ENCODE measurements at regions not wholly inside any gene's neighbourhood (a gene's known extent, or its start where the extent isn't known, plus 50 kb on each side); places are given as distances from the start of the nearest gene placed in this dataset.

GRCh38 chr2:22217881-22218280 lies 1094.1 kb downstream of the TDRD15 start:
- TF ChIP-seq CTCF (IDR thresholded peaks at IDR 0.05): no peak
- TF ChIP-seq EZH2 (IDR thresholded peaks at IDR 0.05): no peak
- TF ChIP-seq EZH2phosphoT487 (IDR thresholded peaks at IDR 0.05): no peak
